Fibroblast of skin of right quadriceps (primary cell): ENCODE measurements at regions not wholly inside any gene's neighbourhood (a gene's known extent, or its start where the extent isn't known, plus 50 kb on each side); places are given as distances from the start of the nearest gene placed in this dataset.
"Not testable (repeated sequence)": the region's sequence is repeated elsewhere in the genome, so short reads cannot be mapped to it uniquely, and the experiment has no call there.

Source experiments
- DNase-seq: peaks from one replicate; pipeline ENCODE4 v3.0.0-alpha.2; 2013

GRCh38 chr3:193805448-193805847 is 212.4 kb downstream of the OPA1 start:
- DNase-seq: peak; percentile 95

GRCh38 chr3:193808317-193808716 is 215.3 kb downstream of the OPA1 start:
- no peak for DNase-seq

- DNase-seq: no peak
Measured at GRCh38 chr3:193809106-193809505, 216.1 kb downstream of the OPA1 start.

- DNase-seq: no peak
Measured at GRCh38 chr3:193812078-193812725, 219.2 kb downstream of the OPA1 start.

- DNase-seq: no peak
Measured at GRCh38 chr3:193812791-193813500, 219.9 kb downstream of the OPA1 start.

GRCh38 chr3:193813501-193813830 is 220.5 kb downstream of the OPA1 start:
- DNase-seq: no peak

- no peak for DNase-seq
Measured at GRCh38 chr3:193814166-193814892, 221.3 kb downstream of the OPA1 start.

- no peak for DNase-seq
Measured at GRCh38 chr3:193815246-193816027, 222.4 kb downstream of the OPA1 start.

GRCh38 chr3:193816028-193816395 is 223.0 kb downstream of the OPA1 start:
- no peak for DNase-seq

- peak; percentile 34 for DNase-seq
Measured at GRCh38 chr3:193816656-193817311, 223.8 kb downstream of the OPA1 start.

- DNase-seq: no peak
Measured at GRCh38 chr3:193819117-193820010, 226.4 kb downstream of the OPA1 start.

GRCh38 chr3:193821151-193821668 is 228.2 kb downstream of the OPA1 start:
- DNase-seq: no peak

- peak; percentile 85 for DNase-seq
Measured at GRCh38 chr3:193822492-193823212, 229.6 kb downstream of the OPA1 start.

GRCh38 chr3:193823213-193823605 is 230.2 kb downstream of the OPA1 start:
- not testable (repeated sequence) for DNase-seq

GRCh38 chr3:193824365-193824764 is 231.4 kb downstream of the OPA1 start:
- DNase-seq: no peak

- no peak for DNase-seq
Measured at GRCh38 chr3:193825617-193826016, 232.6 kb downstream of the OPA1 start.

- peak; percentile 68 for DNase-seq
Measured at GRCh38 chr3:193826159-193826795, 233.3 kb downstream of the OPA1 start.

GRCh38 chr3:193827040-193827669 is 234.1 kb downstream of the OPA1 start:
- no peak for DNase-seq

- DNase-seq: no peak
Measured at GRCh38 chr3:193827871-193828270, 234.9 kb downstream of the OPA1 start.

- DNase-seq: no peak
Measured at GRCh38 chr3:193828477-193828876, 235.5 kb downstream of the OPA1 start.
